K562 (cell line): ENCODE measurements at regions not wholly inside any gene's neighbourhood (a gene's known extent, or its start where the extent isn't known, plus 50 kb on each side); places are given as distances from the start of the nearest gene placed in this dataset.

Experiments
- ATAC-seq: fragments of 200-7000 bp; cut with Tn5 transposase; 3 replicates; pipeline ENCODE4 v1.9.1; 2020; ENCODE audit warnings: moderate library complexity
- BruUV-seq: library from RNA; stranded (reverse); fragments of 400-500 nt; replicated peaks from 2 replicates; lab custom pipeline; 2021; lab: Mats Ljungman, UMichigan
- CTCF ChIA-PET: fragments of 300-600 bp; formaldehyde crosslinking; extraction: SDS; loops from one replicate; lab custom pipeline; 2021; ENCODE audit warnings: low intra/inter-chr PET ratio; lab: Yijun Ruan, JAX
- POLR2A ChIA-PET: fragments of 300-600, 350-650 bp; sonication (Branson Sonifier 250); formaldehyde crosslinking; extraction: SDS; loops from one replicate; lab custom pipeline; 2021; ENCODE audit warnings: antibody characterized with exemption, inconsistent platforms; lab: Yijun Ruan, JAX
- DNase-seq, 4 experiments: peaks; one replicate each; pipeline versions ENCODE4 v3.0.0 to v3.0.0-alpha.2; 2011 to 2018; ENCODE audit warnings: low spot score in 3 of 4, mixed read lengths in 3 of 4; ENCODE audit errors: extremely low read depth in 1 of 4
- FAIRE-seq: peaks from 2 replicates; lab custom pipeline; 2011; peaks lifted over from hg19 to GRCh38; lab: Jason Lieb, UNC
- H2AFZ ChIP-seq: 2 replicates; pipeline ENCODE4 v1.6.0; 2011; ENCODE audit warnings: low read depth, low read length, control low read depth, inconsistent platforms
- H3K27ac ChIP-seq: fragments of 200-600 bp; 3 replicates; pipeline ENCODE4 v1.8.0; 2011; ENCODE audit warnings: low read depth, mild to moderate bottlenecking, control low read depth, inconsistent platforms, low read length, moderate library complexity, mixed read lengths; ENCODE audit errors: extremely low read depth
- H3K27me3 ChIP-seq, 2 experiments: fragments of 300-600 bp in 1 of 2; 2 replicates in 1 of 2; 3 replicates in 1 of 2; pipeline versions ENCODE4 v1.6.0 to v1.8.0; 2011; ENCODE audit warnings: inconsistent platforms in 2 of 2, low read length in 2 of 2, mild to moderate bottlenecking in 1 of 2, mixed read lengths in 1 of 2, moderate library complexity in 1 of 2; ENCODE audit not compliant: control insufficient read depth in 2 of 2, insufficient read depth in 2 of 2
- H3K36me3 ChIP-seq: fragments of 300-600 bp; 3 replicates; pipeline ENCODE4 v1.8.0; 2011; ENCODE audit warnings: mild to moderate bottlenecking, low read length, inconsistent platforms; ENCODE audit not compliant: control insufficient read depth, insufficient read depth
- H3K4me1 ChIP-seq, 2 experiments: fragments of 200-600 bp in 1 of 2; replicated peaks in 1 of 2; 2 replicates in 1 of 2; 3 replicates in 1 of 2; pipeline versions ENCODE4 v1.5.1 to v1.8.0; 2011; ENCODE audit warnings: inconsistent platforms in 2 of 2, low read length in 2 of 2, mild to moderate bottlenecking in 1 of 2, mixed read lengths in 1 of 2, moderate library complexity in 1 of 2; ENCODE audit not compliant: control insufficient read depth in 2 of 2, insufficient read depth in 2 of 2
- H3K4me2 ChIP-seq: 2 replicates; pipeline ENCODE4 v1.6.1; 2011; ENCODE audit warnings: low read length, control low read depth, inconsistent platforms, mixed read lengths; ENCODE audit not compliant: insufficient read depth
- H3K4me3 ChIP-seq: fragments of 200-600 bp; sonication (generic), shearing (Covaris generic); 2 replicates; pipeline ENCODE4 v1.5.1; 2016; ENCODE audit warnings: control low read depth, inconsistent platforms
- H3K79me2 ChIP-seq: fragments of 200-600 bp; 3 replicates; pipeline ENCODE4 v1.8.0; 2011; ENCODE audit warnings: low read length, inconsistent platforms; ENCODE audit not compliant: control insufficient read depth, insufficient read depth
- H3K9ac ChIP-seq, 2 experiments: 2 replicates each; pipeline versions ENCODE4 v1.6.0 to v1.6.1; 2011; ENCODE audit warnings: low read depth in 2 of 2, low read length in 2 of 2, control low read depth in 1 of 2, inconsistent platforms in 1 of 2, mild to moderate bottlenecking in 1 of 2, mixed read lengths in 1 of 2; ENCODE audit not compliant: insufficient read depth in 1 of 2
- H3K9me1 ChIP-seq: one replicate; pipeline ENCODE4 v1.6.0; 2011; ENCODE audit warnings: inconsistent platforms, mild to moderate bottlenecking, low read length, moderate library complexity; ENCODE audit not compliant: control insufficient read depth, insufficient read depth
- H3K9me3 ChIP-seq: replicated peaks from 2 replicates; pipeline ENCODE4 v1.5.1; 2011; ENCODE audit warnings: low read depth, low read length, inconsistent platforms; ENCODE audit not compliant: control insufficient read depth, insufficient read depth
- H4K20me1 ChIP-seq: replicated peaks from 2 replicates; pipeline ENCODE4 v1.6.1; 2011; ENCODE audit warnings: low read length, inconsistent platforms, mixed read lengths; ENCODE audit not compliant: control insufficient read depth, insufficient read depth
- FOXK2 ChIP-seq, 2 experiments: fragments of 450-650 bp; IDR thresholded peaks in 1 of 2; conservative IDR thresholded peaks in 1 of 2; 2 replicates each; pipeline ENCODE4 v1.6.1; 2016; ENCODE audit warnings: low read depth in 2 of 2, mild to moderate bottlenecking in 1 of 2
- KLF1 ChIP-seq: fragments of 450-650 bp; IDR thresholded peaks from 2 replicates; pipeline ENCODE4 v1.6.1; 2016; ENCODE audit warnings: missing genetic modification characterization, missing compliant biosample characterization
- RFX7 ChIP-seq: fragments of 250-450 bp; sonication (Bioruptor Pico); IDR thresholded peaks from 2 replicates; pipeline ENCODE4 v1.5.1; 2021; ENCODE audit warnings: mild to moderate bottlenecking
- SOX6 ChIP-seq: fragments of 450-650 bp; IDR thresholded peaks from 2 replicates; pipeline ENCODE4 v1.6.1; 2014; ENCODE audit warnings: mild to moderate bottlenecking
- TAF7 ChIP-seq: fragments of 450-650 bp; IDR thresholded peaks from 2 replicates; pipeline ENCODE4 v1.6.1; 2016; ENCODE audit warnings: missing genetic modification characterization, missing compliant biosample characterization
- TEAD4 ChIP-seq, 2 experiments: sonication (generic) in 1 of 2; formaldehyde crosslinking in 1 of 2; IDR thresholded peaks; 2 replicates each; pipeline versions ENCODE4 v1.6.1 to v1.8.0; 2012 to 2022; ENCODE audit warnings: borderline replicate concordance in 1 of 2, inconsistent platforms in 1 of 2, low read length in 1 of 2, mild to moderate bottlenecking in 1 of 2, missing genetic modification reagents in 1 of 2
- ZNF134 ChIP-seq: fragments of 250-450 bp; sonication (Bioruptor Pico); conservative IDR thresholded peaks from 2 replicates; pipeline ENCODE4 v1.4.0; 2020
- ZNF57 ChIP-seq: fragments of 450-650 bp; formaldehyde crosslinking; IDR thresholded peaks from 2 replicates; pipeline ENCODE4 v1.4.0; 2020; ENCODE audit warnings: mild to moderate bottlenecking, moderate library complexity
- WGBS: fragments of 100-300 bp; shearing (Covaris generic); methylation state at CpG from one replicate; pipeline ENCODE4 v1.1.6; 2016; ENCODE audit warnings: low coverage, mixed read lengths; ENCODE audit not compliant: insufficient coverage; ENCODE audit errors: missing lambda C conversion rate; 5-methylcytosine and 5-hydroxymethylcytosine counted together
- in situ Hi-C: fragments of 300-500 bp; cut with MboI; formaldehyde crosslinking; loops from 4 replicates; pipeline ENCODE4 v1.15.0; 2018; ENCODE audit warnings: inconsistent platforms, mixed read lengths
- intact Hi-C: fragments of 100-400 bp; cut with micrococcal nuclease; formaldehyde crosslinking; loops from 2 replicates; pipeline ENCODE4 v1.14.2; 2022
- TF ChIP-seq, protein P1 (sequence below): fragments of 250-450 bp; sonication (Bioruptor Pico); IDR thresholded peaks from 2 replicates; pipeline ENCODE4 v1.4.0; 2020

DNA sequence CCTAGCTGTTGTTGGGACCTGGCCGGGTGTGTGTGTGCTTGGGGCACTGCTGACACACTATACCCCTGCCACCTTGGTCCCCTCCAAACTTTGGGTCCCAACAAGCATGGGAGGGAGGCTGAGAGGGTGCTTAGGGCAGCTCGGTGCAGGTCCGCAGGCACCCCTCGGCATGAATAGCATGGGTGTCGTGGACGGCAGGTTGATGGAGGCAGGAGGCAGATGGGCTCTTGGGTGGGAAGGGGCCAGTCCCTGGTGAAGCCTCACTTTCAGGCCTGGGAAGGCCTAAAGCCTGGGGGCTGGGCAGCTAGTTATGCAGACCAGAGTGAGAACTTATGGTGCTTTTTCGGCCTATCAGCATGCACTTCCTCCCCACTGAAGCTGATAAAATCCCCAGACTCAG, 164.2 kb downstream of the CDH19 start:
- no TSS peak for BruUV-seq
- H3K9ac ChIP-seq = no peak overlapping the region
- H4K20me1 ChIP-seq = no peaks in the 10 kb centered on the region
- H3K27ac ChIP-seq = no peak overlapping the region
- H3K9me3 ChIP-seq = no peaks in the 10 kb centered on the region
- H3K4me1 ChIP-seq = no peaks in the 10 kb centered on the region
- H3K9me1 ChIP-seq = no peaks in the 10 kb centered on the region
- FAIRE-seq = no peak
- H3K27me3 ChIP-seq = no peaks in the 10 kb centered on the region
- in situ Hi-C loops (no loop called here), intact Hi-C loops (no loop called here)
- CTCF ChIA-PET = no interaction called here
- no peaks in the 10 kb centered on the region for H3K79me2 ChIP-seq
- no peak for DNase-seq
- no peaks in the 10 kb centered on the region for H3K36me3 ChIP-seq
- POLR2A ChIA-PET = interaction anchor here (0.5 kb wide), 1 partner anchor 690 kb away, joined by 3 read pairs; no protein-coding TSS in a partner anchor
- TF ChIP-seq TEAD4 (IDR thresholded peaks at IDR 0.05; ENCODE audit: low read length) (no peak), TEAD4 (CRISPR knock-in tag; IDR thresholded peaks at IDR 0.05; ENCODE audit: borderline replicate concordance) (no peak), RFX7 (CRISPR knock-in tag) (no peak), ZNF57 (CRISPR knock-in tag) (no peak), FOXK2 (conservative IDR thresholded peaks at IDR 0.05 in 1 of 2, IDR thresholded peaks at IDR 0.05 in 1 of 2; ENCODE audit: low read depth in 2 of 2) (no peak), ZNF134 (CRISPR knock-in tag) (no peak), TAF7 (tag) (no peak), KLF1 (no peak), SOX6 (no peak)
- TF ChIP-seq, protein P1, sequence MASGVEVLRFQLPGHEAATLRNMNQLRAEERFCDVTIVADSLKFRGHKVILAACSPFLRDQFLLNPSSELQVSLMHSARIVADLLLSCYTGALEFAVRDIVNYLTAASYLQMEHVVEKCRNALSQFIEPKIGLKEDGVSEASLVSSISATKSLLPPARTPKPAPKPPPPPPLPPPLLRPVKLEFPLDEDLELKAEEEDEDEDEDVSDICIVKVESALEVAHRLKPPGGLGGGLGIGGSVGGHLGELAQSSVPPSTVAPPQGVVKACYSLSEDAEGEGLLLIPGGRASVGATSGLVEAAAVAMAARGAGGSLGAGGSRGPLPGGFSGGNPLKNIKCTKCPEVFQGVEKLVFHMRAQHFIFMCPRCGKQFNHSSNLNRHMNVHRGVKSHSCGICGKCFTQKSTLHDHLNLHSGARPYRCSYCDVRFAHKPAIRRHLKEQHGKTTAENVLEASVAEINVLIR (CRISPR knock-in tag) = no peak
- no peak for ATAC-seq
- no peak overlapping the region for H3K4me2 ChIP-seq
- H2AFZ ChIP-seq = no peak overlapping the region
- no peak overlapping the region for H3K4me3 ChIP-seq
- 0% methylated on average over 2 of the region's 7 CpGs for WGBS
